Gastrocnemius medialis (tissue), 4 donors: ENCODE measurements at regions not wholly inside any gene's neighbourhood (a gene's known extent, or its start where the extent isn't known, plus 50 kb on each side); places are given as distances from the start of the nearest gene placed in this dataset.

Experiments
- CTCF ChIP-seq, 5 experiments: fragments of 450-650 bp in 3 of 5; fragments of 200-600 bp in 2 of 5; sonication (generic) in 2 of 5; IDR thresholded peaks in 4 of 5; conservative IDR thresholded peaks in 1 of 5; 1 replicate in 4 of 5; 2 replicates in 1 of 5; pipeline ENCODE4 v1.5.1; 2016 to 2019; ENCODE audit warnings: antibody characterized with exemption in 5 of 5, mild to moderate bottlenecking in 3 of 5, moderate library complexity in 3 of 5
- POLR2A ChIP-seq, 2 donors: fragments of 450-650 bp; IDR thresholded peaks; one replicate each; pipeline ENCODE4 v1.6.1; 2017; ENCODE audit warnings: antibody characterized with exemption in 2 of 2, mild to moderate bottlenecking in 2 of 2, moderate library complexity in 2 of 2

GRCh38 chr18:68467329-68467728 is 247.6 kb downstream of the TMX3 start:
- TF ChIP-seq CTCF (IDR thresholded peaks at IDR 0.05 in 4 of 5, conservative IDR thresholded peaks at IDR 0.05 in 1 of 5) (no peak), POLR2A (IDR thresholded peaks at IDR 0.05) (no peak)
